Activated CD4-positive, alpha-beta T cell treated with anti-CD3 and anti-CD28 coated beads, Interleukin-2, Interleukin-6, amounts not matched to agents 100 ng/mL and 50 ng/mL, durations not matched to agents 16 hours and 8 hours (primary cell): ENCODE measurements at regions not wholly inside any gene's neighbourhood (a gene's known extent, or its start where the extent isn't known, plus 50 kb on each side); places are given as distances from the start of the nearest gene placed in this dataset.
A peak's percentile ranks its signal among the peaks of the same experiment; 100 is the strongest.

Experiments
- DNase-seq: peaks from one replicate; pipeline ENCODE4 v3.0.0-alpha.2; 2020

DNA sequence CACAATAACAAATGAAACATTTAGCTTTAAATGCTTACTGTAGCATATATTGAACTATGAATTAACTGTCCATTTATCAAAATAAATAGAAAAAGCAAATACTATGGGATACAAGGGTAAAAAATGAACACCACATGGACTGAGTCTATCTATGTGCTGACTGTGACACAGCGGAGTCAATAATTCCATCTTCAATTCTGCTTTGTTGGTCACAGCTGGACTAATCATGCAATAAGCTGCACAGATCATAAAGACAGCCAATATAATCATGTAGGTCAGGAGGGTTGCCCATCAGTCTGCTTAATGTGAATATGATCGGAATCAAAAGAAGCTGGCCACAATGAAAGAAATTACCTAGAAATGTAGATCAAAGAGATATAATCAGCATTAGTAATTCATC, 95.7 kb upstream of the FAM47A start:
- no peak for DNase-seq

DNA sequence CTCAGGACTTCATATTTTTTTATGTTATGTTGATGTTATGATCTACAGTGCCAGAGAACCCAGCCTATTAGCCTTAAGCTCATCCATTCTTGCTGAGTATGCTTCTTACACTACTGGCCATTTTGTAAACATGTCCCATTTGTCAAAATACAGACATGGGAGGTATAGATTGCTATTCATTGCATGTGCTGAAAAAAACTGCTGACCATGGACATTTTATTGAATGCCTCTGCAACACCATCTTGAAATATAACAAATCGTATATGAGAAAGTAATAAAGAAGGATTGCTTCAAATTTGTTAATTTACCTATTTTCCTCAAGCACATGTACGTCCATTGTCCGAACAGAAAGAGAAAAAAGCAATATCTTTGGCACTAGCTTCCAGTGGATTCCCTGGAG, 91.5 kb upstream of the FAM47A start:
- no peak for DNase-seq

DNA sequence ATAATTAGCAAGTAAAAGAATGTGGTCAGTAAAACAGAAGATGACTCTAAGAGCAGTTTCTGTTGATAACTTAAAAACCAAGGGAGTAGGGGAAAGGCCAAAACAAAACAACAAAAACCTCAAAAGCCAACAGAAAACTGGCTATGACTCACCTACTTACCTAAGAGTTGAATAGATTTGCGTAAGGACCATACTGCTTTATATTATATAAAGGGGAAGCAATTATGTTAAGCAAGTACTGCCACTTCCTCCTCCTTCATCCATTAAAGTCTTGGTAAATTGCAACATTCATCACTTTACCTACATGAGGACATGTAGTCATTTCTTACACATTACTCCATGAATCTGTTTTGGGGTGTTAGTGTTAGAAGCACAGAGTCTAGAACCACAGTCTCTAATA, 85.9 kb upstream of the FAM47A start:
- peak; percentile 8 for DNase-seq

DNA sequence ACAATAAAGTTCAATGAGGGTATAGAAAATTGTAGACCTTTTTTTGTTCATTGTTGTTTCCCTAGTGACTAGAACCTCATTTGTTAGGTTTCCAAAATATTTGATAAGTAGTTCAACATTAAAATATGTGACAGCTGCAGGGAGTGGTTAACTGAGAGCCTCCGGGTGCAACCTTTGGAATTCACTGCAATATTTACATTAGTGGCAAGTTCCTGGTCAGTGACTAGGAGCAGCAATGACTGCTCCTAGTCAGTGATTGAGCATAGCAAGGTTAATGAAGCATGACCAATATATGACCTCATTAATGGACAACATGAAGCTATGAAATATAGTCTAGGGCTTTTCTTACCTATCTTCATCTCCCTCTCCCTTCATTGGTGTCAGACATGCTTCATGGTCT, 65.8 kb upstream of the FAM47A start:
- no peak for DNase-seq
